Spleen (tissue), 11 donors: ENCODE measurements at regions not wholly inside any gene's neighbourhood (a gene's known extent, or its start where the extent isn't known, plus 50 kb on each side); places are given as distances from the start of the nearest gene placed in this dataset.

Experiments
- DNase-seq: peaks from one replicate; pipeline ENCODE4 v3.0.0-alpha.2; 2020
- H3K27ac ChIP-seq, 8 donors: fragments of 200-600 bp; sonication (generic) in 7 of 8; 1 replicate in 4 of 8; 2 replicates in 4 of 8; pipeline versions ENCODE4 v1.5.0 to v1.8.0; 2016 to 2021; ENCODE audit warnings: inconsistent platforms in 4 of 8, mild to moderate bottlenecking in 4 of 8, moderate library complexity in 1 of 8
- H3K27me3 ChIP-seq, 7 donors: fragments of 200-600 bp; sonication (generic) in 6 of 7; replicated peaks in 1 of 7; 1 replicate in 4 of 7; 2 replicates in 3 of 7; pipeline versions ENCODE4 v1.5.0 to v1.8.0; 2016 to 2021; ENCODE audit warnings: inconsistent platforms in 3 of 7, mild to moderate bottlenecking in 1 of 7
- H3K36me3 ChIP-seq, 6 donors: fragments of 200-600 bp; sonication (generic) in 5 of 6; 1 replicate in 4 of 6; 2 replicates in 2 of 6; pipeline versions ENCODE4 v1.5.0 to v1.8.0; 2016 to 2021; ENCODE audit warnings: inconsistent platforms in 2 of 6
- H3K4me1 ChIP-seq, 6 donors: fragments of 200-600 bp; sonication (generic) in 5 of 6; 1 replicate in 3 of 6; 2 replicates in 3 of 6; pipeline versions ENCODE4 v1.5.0 to v1.8.0; 2016 to 2021; ENCODE audit warnings: inconsistent platforms in 3 of 6
- H3K4me3 ChIP-seq, 8 donors: fragments of 200-600 bp; sonication (generic) in 7 of 8; 1 replicate in 4 of 8; 2 replicates in 4 of 8; pipeline versions ENCODE4 v1.5.0 to v1.8.0; 2016 to 2021; ENCODE audit warnings: inconsistent platforms in 4 of 8, mild to moderate bottlenecking in 4 of 8, moderate library complexity in 2 of 8
- H3K9me3 ChIP-seq, 8 donors: fragments of 200-600 bp; sonication (generic) in 7 of 8; 1 replicate in 4 of 8; 2 replicates in 4 of 8; pipeline versions ENCODE4 v1.5.0 to v1.8.0; 2016 to 2021; ENCODE audit warnings: inconsistent platforms in 4 of 8
- CTCF ChIP-seq, 11 experiments: fragments of 200-600 bp in 7 of 11; fragments of 450-650 bp in 4 of 11; sonication (generic) in 4 of 11; IDR thresholded peaks in 8 of 11; conservative IDR thresholded peaks in 3 of 11; 1 replicate in 7 of 11; 2 replicates in 4 of 11; pipeline versions ENCODE4 v1.4.0 to v1.8.0; 2016 to 2021; ENCODE audit warnings: antibody characterized with exemption in 11 of 11, inconsistent platforms in 4 of 11, mild to moderate bottlenecking in 1 of 11
- POLR2A ChIP-seq, 3 donors: fragments of 450-650 bp; IDR thresholded peaks; one replicate each; pipeline ENCODE4 v1.5.1; 2017; ENCODE audit warnings: antibody characterized with exemption in 3 of 3, mild to moderate bottlenecking in 1 of 3
- POLR2AphosphoS5 ChIP-seq, 3 donors: sonication (generic); formaldehyde crosslinking; IDR thresholded peaks; one replicate each; pipeline ENCODE4 v1.5.1; 2017; ENCODE audit warnings: antibody characterized with exemption in 3 of 3
- WGBS, 5 donors: extraction: QIAGEN DNeasy Blood & Tissue Kit in 3 of 5; methylation state at CpG; one replicate each; pipeline versions ENCODE4 v1.1.5 to v1.1.7; 2013 to 2018; 5-methylcytosine and 5-hydroxymethylcytosine counted together
- intact Hi-C: fragments of 100-400 bp; cut with DNase I; formaldehyde crosslinking; loops from one replicate; pipeline ENCODE4 v1.15.0; 2023; ENCODE audit warnings: low total_unique reads
- donor health status: healthy with polysubstance abuse.
- donor health status: DM: no; HTN: no; CAD: no; lungs with moderate emphysema.
- donor health status: DM: no; HTN: no; CAD: no.
- donor health status: Bipolar disorder and iron deficiency.
- donor health status: healthy.
- donor health status: DM: no; HTN: no; CAD: no.
- donor health status: DM: yes; HTN: yes; CAD: no.

- TF ChIP-seq POLR2AphosphoS5 (IDR thresholded peaks at IDR 0.05) (no peak), CTCF (IDR thresholded peaks at IDR 0.05 in 8 of 11, conservative IDR thresholded peaks at IDR 0.05 in 3 of 11) (no peak), POLR2A (IDR thresholded peaks at IDR 0.05) (no peak)
- no peaks in the 10 kb centered on the region for H3K36me3 ChIP-seq
- H3K27ac ChIP-seq: no peak overlapping the region
- no peaks in the 10 kb centered on the region for H3K4me1 ChIP-seq
- DNase-seq: no peak
- no peaks in the 10 kb centered on the region for H3K27me3 ChIP-seq
- no peaks in the 10 kb centered on the region for H3K9me3 ChIP-seq
- WGBS, 5 donors: 73 to 82% (median 79%) methylated on average over 5 of the region's 5 CpGs
- no peak overlapping the region for H3K4me3 ChIP-seq
- intact Hi-C loops: no loop called here
Observed at GRCh38 chr7:50865450-50865849, 82.8 kb upstream of the GRB10 start.

DNA sequence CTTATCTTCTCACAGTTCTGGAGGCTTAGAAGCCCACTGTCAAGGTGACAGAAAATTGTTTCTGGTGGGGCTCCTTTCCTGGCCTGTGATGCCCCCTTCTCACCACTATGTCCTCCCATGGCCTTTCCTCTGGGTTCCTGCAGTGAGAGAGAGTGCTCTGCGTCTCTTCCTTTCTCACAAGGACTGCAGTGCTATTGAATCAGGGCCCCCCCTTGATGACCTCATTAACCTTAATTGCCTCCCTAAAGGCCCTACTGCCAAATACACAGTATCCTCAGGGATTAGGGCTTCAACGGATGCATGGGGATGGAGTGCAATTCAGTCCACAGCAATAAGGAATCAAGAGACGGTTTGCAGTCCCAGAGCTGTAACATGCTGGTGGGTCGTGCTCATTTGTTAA lies 82.0 kb upstream of the GRB10 start:
- H3K27me3 ChIP-seq: no peaks in the 10 kb centered on the region

DNA sequence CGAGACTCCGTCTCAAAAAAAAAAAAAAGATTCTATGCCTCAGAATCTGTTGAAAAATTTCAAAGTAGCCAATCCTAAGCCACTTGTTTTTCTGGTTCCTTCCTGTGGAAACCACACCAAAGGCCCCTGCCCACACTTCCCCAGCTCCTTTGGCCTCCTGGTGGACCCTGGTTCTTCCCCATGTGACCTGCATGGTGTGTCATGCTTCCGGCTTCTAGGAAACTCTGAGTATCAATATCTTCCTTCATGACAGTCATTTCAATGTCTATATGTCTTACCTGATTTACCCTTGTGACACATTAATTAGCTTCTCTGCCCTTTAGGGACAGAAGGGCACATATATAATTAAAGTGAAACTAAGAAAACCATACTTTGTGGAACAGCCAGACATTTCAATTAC lies 80.4 kb upstream of the GRB10 start:
- no peak overlapping the region for H3K4me3 ChIP-seq
- H3K27me3 ChIP-seq: no peaks in the 10 kb centered on the region
- H3K36me3 ChIP-seq: no peaks in the 10 kb centered on the region
- intact Hi-C loops: no loop called here
- no peaks in the 10 kb centered on the region for H3K9me3 ChIP-seq
- DNase-seq: no peak
- WGBS, 5 donors: 57 to 86% (median 70%) methylated on average over 3 of the region's 3 CpGs
- H3K4me1 ChIP-seq: no peaks in the 10 kb centered on the region
- TF ChIP-seq POLR2A (IDR thresholded peaks at IDR 0.05) (no peak), CTCF (IDR thresholded peaks at IDR 0.05 in 8 of 11, conservative IDR thresholded peaks at IDR 0.05 in 3 of 11) (no peak), POLR2AphosphoS5 (IDR thresholded peaks at IDR 0.05) (no peak)
- no peak overlapping the region for H3K27ac ChIP-seq

More for the DNA sequence above, 82.0 kb upstream of the GRB10 start:
- 72 to 85% (median 83%) methylated on average over 4 of the region's 4 CpGs for WGBS, 5 donors
- DNase-seq: no peak
- Histone ChIP-seq H3K9me3 (no peaks in the 10 kb centered on the region), H3K27ac (no peak overlapping the region), H3K4me3 (no peak overlapping the region), H3K4me1 (no peaks in the 10 kb centered on the region), H3K36me3 (no peaks in the 10 kb centered on the region)
- TF ChIP-seq POLR2AphosphoS5 (IDR thresholded peaks at IDR 0.05) (no peak), POLR2A (IDR thresholded peaks at IDR 0.05) (no peak), CTCF (IDR thresholded peaks at IDR 0.05 in 8 of 11, conservative IDR thresholded peaks at IDR 0.05 in 3 of 11) (no peak)
- intact Hi-C loops: no loop called here

DNA sequence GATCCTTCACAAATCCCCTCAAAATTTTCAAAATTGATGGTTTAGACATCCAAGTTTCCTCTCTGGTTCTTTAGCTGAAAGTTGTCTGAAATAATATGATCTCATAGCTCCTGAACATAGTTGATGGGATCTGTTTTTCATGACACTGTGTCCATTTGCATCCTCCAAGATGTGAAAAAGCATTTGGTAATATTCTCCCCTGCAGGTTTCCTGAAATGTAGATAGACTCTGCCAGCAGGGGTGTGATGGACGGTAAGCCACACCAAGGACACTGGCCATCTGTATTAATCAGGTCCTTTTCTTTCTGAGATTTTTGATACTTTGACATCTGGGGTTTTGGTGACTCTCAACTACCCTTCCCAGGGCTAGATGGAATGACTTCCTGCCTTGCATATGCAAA lies 79.6 kb upstream of the GRB10 start:
- intact Hi-C loops: no loop called here
- Histone ChIP-seq H3K36me3 (no peaks in the 10 kb centered on the region), H3K27ac (no peak overlapping the region), H3K9me3 (no peaks in the 10 kb centered on the region), H3K27me3 (no peaks in the 10 kb centered on the region), H3K4me1 (no peaks in the 10 kb centered on the region), H3K4me3 (no peak overlapping the region)
- 75 to 100% (median 86%) methylated on average over 1 of the region's 1 CpG for whole genome bisulfite sequencing, 5 donors
- DNase-seq: no peak
- no peak for TF ChIP-seq POLR2AphosphoS5 (IDR thresholded peaks at IDR 0.05)
- TF ChIP-seq CTCF (IDR thresholded peaks at IDR 0.05 in 8 of 11, conservative IDR thresholded peaks at IDR 0.05 in 3 of 11): no peak
- no peak for TF ChIP-seq POLR2A (IDR thresholded peaks at IDR 0.05)
